Stimulated activated CD4-positive, alpha-beta T cell treated with anti-CD3 and anti-CD28 coated beads, Interleukin-2, amount 100 ng/mL, for 4 hours (primary cell): ENCODE measurements at regions not wholly inside any gene's neighbourhood (a gene's known extent, or its start where the extent isn't known, plus 50 kb on each side); places are given as distances from the start of the nearest gene placed in this dataset.
"Not testable (repeated sequence)": the region's sequence is repeated elsewhere in the genome, so short reads cannot be mapped to it uniquely, and the experiment has no call there.

Experiments
- DNase-seq: peaks from one replicate; pipeline ENCODE4 v3.0.0-alpha.2; 2020; ENCODE audit warnings: low read depth

DNA sequence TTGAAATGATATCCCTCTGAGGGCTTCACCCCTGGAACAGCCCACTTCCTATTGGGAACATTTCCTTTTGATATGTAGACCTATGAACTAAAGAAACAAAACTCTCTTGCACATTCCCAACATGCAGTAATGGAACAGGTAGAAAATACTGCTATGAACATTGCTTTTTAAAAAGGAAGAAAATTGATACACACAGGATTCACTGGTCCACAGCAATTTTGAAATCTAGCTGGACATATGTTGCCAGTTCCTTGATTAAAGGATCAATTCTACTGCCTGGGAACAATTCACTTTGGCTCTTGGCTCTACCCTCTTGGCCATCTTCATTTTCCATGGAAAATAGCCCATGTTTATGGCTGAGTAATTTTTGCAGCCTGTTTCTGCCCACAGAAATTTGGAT is 74.9 kb upstream of the ZNF280D start:
- DNase-seq, result no peak

DNA sequence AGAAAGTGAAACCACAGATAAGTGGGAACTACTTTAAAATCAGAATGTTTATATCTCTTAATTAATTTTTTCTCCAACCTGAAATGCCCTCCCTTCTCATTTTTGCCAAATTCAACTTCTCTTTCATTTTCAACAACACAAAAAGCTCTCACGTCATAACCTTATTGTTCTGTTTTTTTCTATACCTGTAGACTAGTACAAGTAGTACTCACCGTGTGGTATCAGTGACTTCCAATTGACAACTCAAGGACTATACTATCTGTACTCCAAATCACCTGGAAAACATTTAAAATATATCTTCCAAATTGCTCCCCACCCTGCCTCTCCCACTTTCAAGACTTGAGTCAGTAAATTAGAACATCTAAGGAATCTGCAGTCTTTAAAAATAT is 72.8 kb upstream of the ZNF280D start:
- DNase-seq, result no peak

DNA sequence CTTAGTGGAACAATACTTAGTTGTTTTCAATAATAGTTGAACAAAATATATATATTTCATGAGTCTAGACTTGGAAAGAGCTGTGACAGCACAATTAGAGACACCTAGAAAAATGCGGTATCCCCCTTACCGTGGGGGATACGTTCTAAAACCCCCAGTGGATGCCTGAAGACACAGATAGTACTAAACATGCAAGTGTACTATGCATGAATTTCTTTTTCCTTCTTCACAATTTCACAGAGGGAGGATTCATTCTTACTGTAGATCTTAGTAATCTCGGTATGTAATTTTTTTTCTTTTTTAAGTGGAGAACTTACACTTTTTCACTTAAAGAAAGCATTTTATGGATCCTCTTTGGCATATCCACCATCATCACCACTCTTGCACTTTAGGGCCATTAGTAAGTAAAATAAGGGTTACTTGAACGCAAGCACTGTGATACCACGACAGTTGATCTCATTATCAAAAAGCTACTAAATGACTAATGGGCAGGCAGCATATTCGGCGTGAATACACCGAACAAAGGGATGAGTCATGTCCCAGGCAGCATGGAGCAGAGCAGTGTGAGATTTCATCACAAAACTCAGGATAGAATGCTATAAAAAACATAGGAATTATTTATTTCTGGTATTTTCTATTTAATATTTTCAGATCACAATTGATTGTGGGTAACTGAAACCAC is 72.3 kb upstream of the ZNF280D start:
- DNase-seq, result no peak

DNA sequence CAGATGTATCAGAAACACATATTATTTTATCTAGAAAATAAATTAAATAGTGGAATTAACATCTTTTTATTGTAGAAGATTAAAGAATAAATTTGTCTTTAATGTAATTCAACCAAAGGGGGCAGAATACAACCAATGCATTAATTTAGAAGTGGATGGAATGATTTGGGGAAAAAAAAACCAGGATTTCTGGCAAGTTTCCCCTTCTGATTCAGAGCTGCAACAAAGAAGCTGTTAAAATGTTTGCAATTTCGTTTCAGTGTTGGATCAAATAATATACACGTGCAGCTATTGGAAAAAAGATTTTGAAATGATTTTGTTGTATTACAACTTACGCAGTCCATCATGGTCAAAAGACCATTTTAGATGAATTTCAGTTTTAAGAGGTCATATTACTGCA is 71.6 kb upstream of the ZNF280D start:
- no peak for DNase-seq

DNA sequence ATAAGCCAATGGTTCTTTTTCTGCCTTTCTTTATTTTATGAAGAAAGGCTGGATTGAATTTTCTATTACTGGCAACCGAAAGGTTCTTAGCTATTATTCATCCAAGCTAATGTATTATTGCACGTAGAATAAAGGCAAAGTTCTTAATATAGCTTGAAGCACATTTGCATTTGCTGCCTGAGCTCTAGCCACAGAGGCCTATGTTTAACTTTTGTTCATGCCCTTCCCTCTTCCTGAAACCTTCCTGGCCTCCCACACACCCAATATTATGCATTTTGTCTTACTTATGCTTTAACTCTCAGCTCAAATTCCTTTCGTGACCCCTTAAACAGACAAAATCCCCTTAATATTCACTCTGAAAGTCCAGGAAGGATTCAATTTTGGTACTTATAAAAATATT is 71.0 kb upstream of the ZNF280D start:
- DNase-seq, result no peak

DNA sequence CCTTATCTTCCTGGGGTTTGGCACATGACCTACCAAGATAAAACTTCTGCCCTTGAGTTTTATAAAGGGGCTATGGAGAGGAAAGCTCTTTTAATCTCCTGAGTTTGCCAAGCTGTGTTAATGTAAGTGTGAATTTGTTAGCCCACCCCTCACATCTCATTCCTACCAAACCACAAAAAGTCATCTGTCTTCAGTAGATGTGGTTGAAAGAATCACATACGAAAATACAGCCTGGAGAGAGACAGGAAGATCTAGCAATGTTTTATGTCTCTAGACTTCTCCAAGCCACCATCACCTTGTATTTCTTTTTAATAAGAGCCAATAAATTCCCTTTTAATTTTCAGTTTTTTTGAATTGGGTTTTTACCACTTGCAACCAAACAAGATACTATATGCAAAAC is 68.9 kb upstream of the ZNF280D start:
- no peak for DNase-seq

DNA sequence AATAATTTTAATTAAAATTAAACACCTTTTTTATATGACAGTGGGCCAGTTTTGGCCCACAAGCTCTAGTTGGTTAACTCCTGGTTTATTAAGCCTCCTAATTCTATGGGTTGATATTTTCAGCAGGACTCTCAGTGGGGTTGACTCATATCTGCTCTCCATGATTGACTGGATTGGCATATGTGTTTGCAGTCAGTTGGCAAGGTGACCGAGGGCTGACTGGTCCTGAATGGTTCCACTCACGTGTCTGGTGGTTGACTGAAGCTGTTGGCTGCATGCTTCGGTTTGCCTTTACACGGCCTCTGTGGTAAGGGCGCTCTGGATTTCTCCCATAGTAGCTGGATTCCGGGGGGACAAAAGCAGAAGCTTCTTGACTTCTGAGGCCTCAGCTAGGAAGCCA is 65.3 kb upstream of the ZNF280D start:
- no peak for DNase-seq

DNA sequence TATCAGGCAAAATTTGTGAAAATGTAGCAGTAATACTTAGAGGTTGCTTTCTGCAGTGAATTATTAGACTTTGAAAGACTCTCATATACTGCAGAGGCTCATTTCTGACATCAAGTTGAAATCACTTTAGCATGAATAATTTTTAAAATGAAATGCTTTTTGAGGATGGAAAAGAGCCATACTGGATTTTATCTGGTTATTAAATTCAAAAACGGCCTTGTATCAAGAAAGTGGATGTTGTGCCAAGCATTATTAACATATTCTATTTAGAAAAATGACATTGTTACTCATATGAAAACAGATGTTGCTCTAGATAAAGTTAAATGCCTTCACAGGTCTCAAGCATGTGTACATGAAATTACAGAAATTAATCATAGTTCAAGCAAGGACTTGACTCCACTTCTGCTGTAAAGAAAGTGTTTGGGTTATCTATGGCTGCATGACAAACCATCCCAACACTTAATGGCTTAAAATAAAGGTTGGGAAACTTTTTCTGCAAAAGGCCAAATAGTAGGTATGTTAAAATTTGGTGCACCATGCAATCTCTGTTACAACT is 64.5 kb upstream of the ZNF280D start:
- no peak for DNase-seq

DNA sequence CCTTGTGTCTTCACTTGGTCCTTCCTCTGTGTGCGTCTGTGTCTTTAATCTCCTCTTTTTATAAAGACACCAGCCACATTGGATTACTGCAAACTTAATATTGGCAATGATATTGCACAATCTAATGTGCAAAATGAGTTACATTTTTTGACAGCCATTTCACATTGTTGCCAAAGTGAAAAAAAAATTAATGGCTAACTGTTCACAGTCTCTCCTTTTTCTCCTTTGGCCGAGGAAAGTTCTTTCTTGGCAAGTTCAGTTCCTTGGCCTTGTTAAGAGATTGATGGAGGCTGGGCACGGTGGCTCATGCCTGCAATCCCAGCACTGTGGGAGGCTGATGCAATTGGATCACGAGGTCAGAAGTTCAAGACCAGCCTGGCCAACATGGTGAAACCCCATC is 62.2 kb upstream of the ZNF280D start:
- DNase-seq, result no peak

DNA sequence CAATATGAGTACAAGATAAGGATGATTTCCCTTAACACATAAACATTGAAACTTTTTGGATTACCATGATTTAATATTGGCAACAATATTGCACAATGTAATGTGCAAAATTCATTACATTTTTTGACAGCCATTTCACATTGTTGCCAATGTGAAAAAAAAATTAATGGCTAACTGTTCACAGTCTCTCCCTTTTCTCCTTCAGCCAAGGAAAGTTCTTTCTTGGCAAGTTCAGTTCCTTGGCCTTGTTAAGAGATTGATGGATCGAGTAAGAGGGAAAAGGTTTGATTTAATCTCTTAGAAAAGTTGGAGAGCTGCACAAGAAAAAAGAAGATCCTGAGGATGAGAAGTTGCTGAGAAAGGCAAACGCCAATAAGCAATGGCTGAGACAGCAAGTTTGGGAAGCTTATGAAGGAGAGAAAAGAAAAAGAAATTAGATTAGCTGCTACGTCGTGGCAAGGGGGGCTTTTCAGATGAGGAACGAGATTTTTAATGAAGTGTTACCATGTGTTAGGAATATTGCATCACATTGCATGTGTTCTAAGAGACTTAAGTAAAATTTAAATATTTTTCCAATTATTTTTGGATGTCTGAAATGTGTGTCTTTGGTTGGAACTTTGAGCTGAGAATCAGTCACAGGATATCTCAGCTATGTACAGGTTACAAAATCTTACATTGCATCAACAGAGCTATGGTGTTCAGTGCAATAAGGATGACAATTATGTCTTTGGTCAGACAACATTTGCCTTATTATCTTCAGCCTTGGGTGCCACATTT is 61.4 kb upstream of the ZNF280D start:
- no peak for DNase-seq

DNA sequence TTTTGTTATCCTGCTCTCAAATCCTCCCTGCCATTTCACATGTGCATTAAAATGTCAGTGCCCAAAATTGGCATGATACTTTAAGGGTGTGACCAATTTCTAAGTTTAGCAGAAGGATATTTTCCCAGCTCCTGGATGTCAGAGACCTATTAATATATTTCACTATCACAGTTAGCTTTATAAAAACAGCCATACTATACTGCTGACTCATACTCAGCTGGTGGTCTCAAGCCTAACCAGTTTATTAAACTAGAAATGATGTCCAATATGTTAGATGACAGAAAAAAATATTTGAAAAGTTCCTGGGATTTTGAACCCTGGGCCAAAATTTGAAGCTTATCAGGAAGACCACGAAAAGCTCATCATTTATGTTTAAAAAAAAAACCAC is 60.9 kb upstream of the ZNF280D start:
- no peak for DNase-seq

DNA sequence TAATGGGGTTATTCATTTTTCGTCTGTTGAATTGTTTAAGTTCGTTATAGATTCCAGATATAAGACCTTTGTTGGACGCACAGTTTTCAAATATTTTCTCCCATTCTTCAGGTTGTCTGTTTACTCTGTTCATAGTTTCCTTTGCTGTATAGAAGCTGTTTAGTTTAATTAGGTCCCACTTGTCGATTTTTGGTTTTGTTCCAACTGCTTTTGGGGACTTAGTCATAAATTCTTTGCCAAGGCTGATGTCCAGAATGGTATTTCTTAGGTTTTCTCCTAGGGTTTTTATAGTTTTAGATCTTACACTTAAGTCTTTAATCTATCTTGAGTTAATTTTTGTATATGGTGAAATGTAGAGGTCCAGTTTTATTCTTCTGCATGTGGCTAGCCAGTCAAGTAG is 58.9 kb upstream of the ZNF280D start:
- DNase-seq, result no peak

DNA sequence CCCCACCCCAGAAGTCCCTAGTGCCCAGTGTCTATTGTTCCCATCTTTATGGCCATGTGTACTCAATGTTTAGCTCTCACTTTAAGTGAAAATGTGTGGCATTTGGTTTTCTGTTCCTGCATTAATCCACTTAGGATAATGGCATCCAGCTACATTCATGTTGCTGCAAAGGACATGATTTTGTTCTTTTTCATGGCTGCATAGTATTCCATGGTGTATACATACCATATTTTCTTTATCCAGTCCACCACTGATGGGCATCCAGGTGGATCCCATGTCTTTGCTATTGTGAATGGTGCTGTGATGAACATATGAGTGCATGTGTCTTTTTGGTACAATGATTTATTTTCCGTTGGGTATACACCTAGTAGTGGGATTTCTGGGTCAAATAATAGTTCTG is 58.2 kb upstream of the ZNF280D start:
- DNase-seq, result not testable (repeated sequence)

DNA sequence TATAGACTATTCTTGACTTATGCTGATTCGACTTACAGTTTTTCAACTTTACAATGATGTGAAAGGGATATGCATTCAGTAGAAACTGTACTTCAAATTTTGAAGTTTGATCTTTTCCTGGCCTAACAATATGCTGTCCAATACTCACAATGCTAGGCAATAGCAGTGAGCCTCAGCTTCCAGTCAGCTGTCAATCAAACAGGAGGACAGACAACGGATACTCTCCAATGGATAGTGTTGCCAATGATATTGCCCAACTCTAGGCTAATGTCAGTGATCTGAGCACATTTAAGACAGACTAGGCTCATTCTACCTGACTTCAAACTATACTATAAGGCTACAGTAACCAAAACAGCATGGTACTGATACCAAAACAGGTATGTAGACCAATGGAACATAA is 55.0 kb upstream of the ZNF280D start:
- no peak for DNase-seq

DNA sequence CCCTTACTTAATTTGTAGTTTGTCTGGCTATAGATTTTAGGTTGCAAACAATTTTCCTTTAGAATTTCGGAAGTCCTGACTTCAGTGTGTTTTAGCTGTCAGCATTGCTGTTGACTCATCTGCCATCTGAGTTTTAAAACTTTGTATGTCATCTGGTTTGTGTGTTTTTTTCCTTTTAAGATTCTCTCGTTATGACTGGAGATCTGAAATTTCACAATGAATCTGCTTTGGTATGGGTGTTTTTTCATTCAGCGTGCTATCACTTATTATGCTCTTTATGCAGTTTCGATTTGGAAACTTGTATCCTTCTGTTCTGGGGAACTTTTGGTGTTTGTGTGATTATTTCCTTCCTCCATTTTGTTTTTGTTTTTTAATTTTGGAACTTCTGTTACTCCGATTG is 53.7 kb upstream of the ZNF280D start:
- no peak for DNase-seq

DNA sequence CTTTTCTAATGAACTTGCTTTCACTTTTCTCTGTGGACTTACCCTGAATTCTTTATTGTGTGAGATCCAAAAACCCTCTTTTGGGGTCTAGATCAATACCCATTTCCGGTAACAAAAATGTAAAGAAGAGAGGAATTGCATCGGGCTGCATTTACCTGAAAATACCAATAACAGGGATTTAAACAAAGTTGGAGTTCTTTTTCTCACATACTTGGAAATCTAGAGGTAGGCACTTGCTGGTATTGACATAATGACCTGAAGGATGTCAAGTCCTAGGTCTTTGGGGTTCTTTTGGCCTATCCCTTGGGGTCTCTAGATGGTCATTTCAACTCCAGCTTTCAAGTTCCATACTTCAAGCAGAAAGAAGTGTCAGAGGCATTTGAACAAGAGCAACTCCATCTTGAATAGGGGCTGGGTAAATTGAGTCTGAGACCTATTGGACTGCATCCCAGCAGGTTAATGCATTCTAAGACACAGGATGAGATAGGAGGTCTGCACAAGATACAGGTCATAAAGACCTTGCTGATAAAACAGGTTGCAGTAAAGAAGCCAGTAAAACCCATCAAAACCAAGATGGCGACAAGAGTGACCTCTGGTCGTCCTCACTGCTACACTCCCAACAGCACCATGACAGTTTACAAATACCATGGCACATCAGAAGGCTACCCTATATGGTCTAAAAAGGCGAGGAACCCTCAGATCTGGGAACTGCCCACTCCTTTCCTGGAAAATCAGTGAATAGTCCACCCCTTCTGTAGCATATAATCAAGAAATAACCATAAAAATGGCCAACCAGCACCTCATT is 50.8 kb upstream of the ZNF280D start:
- DNase-seq, result no peak

DNA sequence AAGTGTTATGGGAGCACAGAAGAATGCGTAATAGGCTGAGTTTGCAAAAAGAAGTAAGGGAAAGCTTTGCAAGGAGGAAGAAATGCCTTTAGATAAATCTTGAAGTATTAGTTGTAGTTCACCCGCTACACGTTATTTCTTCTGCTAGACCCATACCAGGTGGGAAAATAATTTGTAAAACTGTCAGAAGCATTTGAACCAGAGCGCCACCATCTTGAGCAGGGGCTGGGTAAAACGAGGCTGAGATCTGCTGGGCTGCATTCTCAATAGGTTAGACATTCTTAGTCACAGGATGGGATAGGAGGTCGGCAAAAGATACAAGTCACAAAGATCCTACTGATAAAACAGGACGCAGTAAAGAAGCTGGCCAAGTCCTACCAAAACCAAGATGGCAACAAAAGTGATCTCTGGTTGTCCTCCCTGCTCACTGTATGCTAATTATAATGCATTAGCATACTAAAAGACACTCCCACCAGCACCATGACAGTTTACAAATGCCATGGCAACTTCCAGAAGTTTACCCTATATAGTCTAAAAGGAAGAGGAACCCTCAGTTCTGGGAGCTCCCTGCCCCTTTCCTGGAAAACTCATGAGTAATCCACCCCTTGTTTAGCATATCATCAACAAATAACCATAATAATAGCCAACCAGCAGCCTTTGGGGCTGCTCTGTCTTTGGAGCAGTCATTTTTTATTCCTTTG is 50.0 kb upstream of the ZNF280D start:
- no peak for DNase-seq
